Endothelial cell of umbilical vein (primary cell): ENCODE measurements at regions not wholly inside any gene's neighbourhood (a gene's known extent, or its start where the extent isn't known, plus 50 kb on each side); places are given as distances from the start of the nearest gene placed in this dataset.

ENCODE experiments used
- BruUV-seq: library from RNA; stranded (reverse); fragments of 400-500 nt; replicated peaks from 2 replicates; lab custom pipeline; 2021; lab: Mats Ljungman, UMichigan
- CTCF ChIA-PET: fragments of 300-600, 350-600 bp; sonication (Branson Sonifier 250); formaldehyde crosslinking; loops from one replicate; lab custom pipeline; 2021; ENCODE audit warnings: antibody characterized with exemption, inconsistent platforms; lab: Charles Lee
- POLR2A ChIA-PET: fragments of 300-600, 350-600 bp; sonication (Branson Sonifier 250); formaldehyde crosslinking; loops from one replicate; lab custom pipeline; 2021; ENCODE audit warnings: antibody characterized with exemption, inconsistent platforms; lab: Charles Lee
- DNase-seq: peaks from one replicate; pipeline ENCODE4 v3.0.0-alpha.2; 2011; ENCODE audit warnings: low read depth, low spot score
- FAIRE-seq: peaks from 2 replicates; lab custom pipeline; 2011; peaks lifted over from hg19 to GRCh38; lab: Jason Lieb, UNC
- H2AFZ ChIP-seq: 2 replicates; pipeline ENCODE4 v1.6.0; 2012; ENCODE audit warnings: low read depth, low read length, control low read depth, inconsistent platforms
- H3K27ac ChIP-seq: 2 replicates; pipeline ENCODE4 v1.5.1; 2011; ENCODE audit warnings: low read depth, mild to moderate bottlenecking, control low read depth, low read length, moderate library complexity; ENCODE audit not compliant: insufficient read depth
- H3K27me3 ChIP-seq, 2 experiments: 2 replicates each; pipeline versions ENCODE4 v1.6.0 to v1.6.1; 2011; ENCODE audit warnings: low read length in 2 of 2, mixed read lengths in 1 of 2; ENCODE audit not compliant: control insufficient read depth in 2 of 2, insufficient read depth in 2 of 2
- H3K36me3 ChIP-seq, 2 experiments: 2 replicates in 1 of 2; 3 replicates in 1 of 2; pipeline ENCODE4 v1.5.1; 2011; ENCODE audit warnings: low read length in 2 of 2, mild to moderate bottlenecking in 1 of 2, moderate library complexity in 1 of 2; ENCODE audit not compliant: control insufficient read depth in 2 of 2, insufficient read depth in 2 of 2; ENCODE audit errors: extremely low read depth in 1 of 2
- H3K4me1 ChIP-seq: 3 replicates; pipeline ENCODE4 v1.5.1; 2011; ENCODE audit warnings: mild to moderate bottlenecking, low read length; ENCODE audit not compliant: control insufficient read depth, insufficient read depth; ENCODE audit errors: extremely low read depth
- H3K4me2 ChIP-seq: 2 replicates; pipeline ENCODE4 v1.6.1; 2011; ENCODE audit warnings: low read length, control low read depth, mixed read lengths; ENCODE audit not compliant: insufficient read depth
- H3K4me3 ChIP-seq, 3 experiments: fragments of 200-600 bp in 1 of 3; sonication (generic), shearing (Covaris generic) in 1 of 3; replicated peaks in 1 of 3; 2 replicates each; pipeline ENCODE4 v1.5.1; 2011 to 2016; ENCODE audit warnings: control low read depth in 3 of 3, low read length in 3 of 3, mild to moderate bottlenecking in 2 of 3, inconsistent platforms in 1 of 3, low read depth in 1 of 3, moderate library complexity in 1 of 3; ENCODE audit not compliant: insufficient read depth in 1 of 3
- H3K79me2 ChIP-seq: 2 replicates; pipeline ENCODE4 v1.6.0; 2012; ENCODE audit warnings: low read length, inconsistent platforms; ENCODE audit not compliant: control insufficient read depth, insufficient read depth
- H3K9ac ChIP-seq: replicated peaks from 2 replicates; pipeline ENCODE3; 2011; ENCODE audit warnings: low read length, control low read depth; ENCODE audit not compliant: insufficient read depth; ENCODE audit errors: extremely low read depth
- H3K9me1 ChIP-seq: replicated peaks from 3 replicates; pipeline ENCODE4 v1.6.0; 2011; ENCODE audit warnings: mild to moderate bottlenecking, low read length; ENCODE audit not compliant: control insufficient read depth, insufficient read depth; ENCODE audit errors: extremely low read depth
- H3K9me3 ChIP-seq: replicated peaks from 2 replicates; pipeline ENCODE4 v1.5.1; 2012; ENCODE audit warnings: low read length, inconsistent platforms; ENCODE audit not compliant: control insufficient read depth, insufficient read depth
- H4K20me1 ChIP-seq: replicated peaks from 2 replicates; pipeline ENCODE3; 2011; ENCODE audit warnings: mild to moderate bottlenecking, low read length; ENCODE audit not compliant: control insufficient read depth, insufficient read depth; ENCODE audit errors: extremely low read depth
- CTCF ChIP-seq, 2 donors: IDR thresholded peaks; 1 replicate in 1 of 2; 2 replicates in 1 of 2; pipeline ENCODE4 v1.5.1; 2011; ENCODE audit warnings: low read length in 2 of 2, mild to moderate bottlenecking in 2 of 2, moderate library complexity in 2 of 2, control low read depth in 1 of 2, inconsistent platforms in 1 of 2, low read depth in 1 of 2; ENCODE audit not compliant: insufficient read depth in 1 of 2; ENCODE audit errors: extremely low read depth in 1 of 2
- EZH2 ChIP-seq: IDR thresholded peaks from 2 replicates; pipeline ENCODE4 v1.6.1; 2012; ENCODE audit warnings: borderline replicate concordance, low read depth, mild to moderate bottlenecking, moderate library complexity, low read length, inconsistent platforms; ENCODE audit not compliant: severe bottlenecking
- FOS ChIP-seq: IDR thresholded peaks from 2 replicates; pipeline ENCODE4 v1.6.1; 2011; ENCODE audit warnings: mild to moderate bottlenecking, low read length, moderate library complexity, borderline replicate concordance; ENCODE audit not compliant: insufficient read depth
- GATA2 ChIP-seq: IDR thresholded peaks from 2 replicates; pipeline ENCODE4 v1.7.0; 2011; ENCODE audit warnings: low read depth, mild to moderate bottlenecking, moderate library complexity, mixed read lengths, low read length; ENCODE audit not compliant: insufficient read length, insufficient read depth
- JUN ChIP-seq: IDR thresholded peaks from 2 replicates; pipeline ENCODE4 v1.6.1; 2011; ENCODE audit warnings: borderline replicate concordance, low read depth; ENCODE audit not compliant: insufficient read length, insufficient read depth
- MAX ChIP-seq: IDR thresholded peaks from 2 replicates; pipeline ENCODE4 v1.6.1; 2011; ENCODE audit not compliant: insufficient read depth, insufficient read length
- MYC ChIP-seq: IDR thresholded peaks from one replicate; pipeline ENCODE4 v1.6.1; 2011; ENCODE audit warnings: mild to moderate bottlenecking, low read depth, low read length
- POLR2A ChIP-seq: IDR thresholded peaks from 2 replicates; pipeline ENCODE4 v1.6.1; 2012; ENCODE audit warnings: low read depth, mild to moderate bottlenecking, control low read depth, low read length
- POLR2AphosphoS5 ChIP-seq: IDR thresholded peaks from 2 replicates; pipeline ENCODE4 v1.6.1; 2012; ENCODE audit warnings: low read depth, mild to moderate bottlenecking, control low read depth, low read length, moderate library complexity; ENCODE audit not compliant: insufficient read depth
- dilution Hi-C: fragments of 300-500 bp; cut with MboI; formaldehyde crosslinking; loops from one replicate; pipeline ENCODE4 v1.15.0; 2019; ENCODE audit warnings: low sequenced_read_pairs; ENCODE audit not compliant: extremely low pct_ligation_motif_present
- intact Hi-C: fragments of 100-400 bp; cut with micrococcal nuclease; formaldehyde crosslinking; loops from one replicate; pipeline ENCODE4 v1.10.0; 2022

GRCh38 chr21:40938611-40939010 lies 91.7 kb upstream of the DSCAM start:
- Histone ChIP-seq H3K4me3 (no peak overlapping the region), H3K27ac (no peak overlapping the region), H2AFZ (no peak overlapping the region), H3K36me3 (no peaks in the 10 kb centered on the region), H3K9me1 (no peaks in the 10 kb centered on the region), H3K79me2 (no peaks in the 10 kb centered on the region), H3K4me2 (no peak overlapping the region), H3K27me3 (no peaks in the 10 kb centered on the region), H3K9me3 (peaks cover 10% of the 10 kb centered on the region), H3K4me1 (no peaks in the 10 kb centered on the region), H4K20me1 (no peaks in the 10 kb centered on the region), H3K9ac (no peak overlapping the region)
- intact Hi-C loops (no loop called here), dilution Hi-C loops (no loop called here)
- TF ChIP-seq MAX, result no peak
- TF ChIP-seq POLR2A, result no peak
- TF ChIP-seq EZH2, result no peak
- TF ChIP-seq JUN, result no peak
- no peak for TF ChIP-seq MYC
- no peak for TF ChIP-seq FOS
- TF ChIP-seq GATA2, result no peak
- no peak for TF ChIP-seq CTCF (IDR thresholded peaks at IDR 0.05; ENCODE audit: extremely low read depth in 1 of 2, insufficient read depth in 1 of 2, low read depth in 1 of 2, low read length in 2 of 2)
- TF ChIP-seq POLR2AphosphoS5, result no peak
- FAIRE-seq, result no peak
- no TSS peak for BruUV-seq
- no peak for DNase-seq
- CTCF ChIA-PET, result no interaction called here
- POLR2A ChIA-PET, result no interaction called here
